Fibroblast of lung (primary cell): ENCODE measurements at regions not wholly inside any gene's neighbourhood (a gene's known extent, or its start where the extent isn't known, plus 50 kb on each side); places are given as distances from the start of the nearest gene placed in this dataset.
A peak's percentile ranks its signal among the peaks of the same experiment; 100 is the strongest.

Experiments
- DNase-seq, 2 donors: peaks; one replicate each; pipeline versions ENCODE4 v3.0.0 to v3.0.0-alpha.2; 2010; ENCODE audit warnings: low read depth in 2 of 2
- H2AFZ ChIP-seq: 2 replicates; pipeline ENCODE4 v1.5.1; 2012; ENCODE audit warnings: low read length, control low read depth, inconsistent platforms
- H3K27ac ChIP-seq: 2 replicates; pipeline ENCODE4 v1.5.1; 2011; ENCODE audit warnings: low read length, control low read depth; ENCODE audit not compliant: insufficient read depth
- H3K27me3 ChIP-seq: 2 replicates; pipeline ENCODE4 v1.5.1; 2011; ENCODE audit warnings: mild to moderate bottlenecking, low read length; ENCODE audit not compliant: control insufficient read depth, insufficient read depth
- H3K36me3 ChIP-seq: 2 replicates; pipeline ENCODE4 v1.5.1; 2011; ENCODE audit warnings: low read length; ENCODE audit not compliant: control insufficient read depth, insufficient read depth
- H3K4me1 ChIP-seq: 2 replicates; pipeline ENCODE4 v1.5.1; 2011; ENCODE audit warnings: low read length; ENCODE audit not compliant: control insufficient read depth, insufficient read depth; ENCODE audit errors: extremely low read depth
- H3K4me2 ChIP-seq: 2 replicates; pipeline ENCODE4 v1.5.1; 2011; ENCODE audit warnings: low read length, control low read depth; ENCODE audit not compliant: insufficient read depth; ENCODE audit errors: extremely low read depth
- H3K4me3 ChIP-seq, 4 experiments: fragments of 200-600 bp in 1 of 4; sonication (generic) in 1 of 4; replicated peaks in 1 of 4; 2 replicates each; pipeline ENCODE4 v1.5.1; 2011 to 2016; ENCODE audit warnings: low read length in 4 of 4, low read depth in 3 of 4, mild to moderate bottlenecking in 3 of 4, control low read depth in 2 of 4, inconsistent platforms in 1 of 4, mixed read lengths in 1 of 4; ENCODE audit not compliant: insufficient read depth in 1 of 4; ENCODE audit errors: control extremely low read depth in 1 of 4
- H3K79me2 ChIP-seq: 2 replicates; pipeline ENCODE4 v1.5.1; 2012; ENCODE audit warnings: mild to moderate bottlenecking, low read length, inconsistent platforms; ENCODE audit not compliant: control insufficient read depth, insufficient read depth
- H3K9ac ChIP-seq: 2 replicates; pipeline ENCODE4 v1.5.1; 2011; ENCODE audit warnings: mild to moderate bottlenecking, low read length, control low read depth; ENCODE audit not compliant: insufficient read depth
- H3K9me3 ChIP-seq: 2 replicates; pipeline ENCODE4 v1.5.1; 2012; ENCODE audit warnings: low read depth, low read length; ENCODE audit not compliant: control insufficient read depth, insufficient read depth
- H4K20me1 ChIP-seq: 2 replicates; pipeline ENCODE4 v1.5.1; 2011; ENCODE audit warnings: low read length; ENCODE audit not compliant: control insufficient read depth, insufficient read depth; ENCODE audit errors: extremely low read depth
- CTCF ChIP-seq, 2 donors: IDR thresholded peaks in 1 of 2; conservative IDR thresholded peaks in 1 of 2; 1 replicate in 1 of 2; 2 replicates in 1 of 2; pipeline ENCODE4 v1.5.1; 2011 to 2012; ENCODE audit warnings: low read length in 2 of 2, control low read depth in 1 of 2, inconsistent platforms in 1 of 2, low read depth in 1 of 2, mild to moderate bottlenecking in 1 of 2
- EZH2 ChIP-seq: IDR thresholded peaks from 2 replicates; pipeline ENCODE4 v1.5.1; 2012; ENCODE audit warnings: low read length, control low read depth, mild to moderate bottlenecking; ENCODE audit errors: missing control alignments

GRCh38 chr2:161028581-161028980 lies 131.6 kb upstream of the TANK start:
- TF ChIP-seq EZH2 = no peak
- TF ChIP-seq CTCF (conservative IDR thresholded peaks at IDR 0.05 in 1 of 2, IDR thresholded peaks at IDR 0.05 in 1 of 2; ENCODE audit: low read depth in 1 of 2, low read length in 2 of 2) = no peak
- Histone ChIP-seq H2AFZ (no peak overlapping the region), H3K27ac (no peak overlapping the region), H4K20me1 (no peaks in the 10 kb centered on the region), H3K4me1 (peaks cover 13% of the 10 kb centered on the region), H3K4me2 (no peak overlapping the region), H3K9ac (no peak overlapping the region), H3K79me2 (no peaks in the 10 kb centered on the region), H3K4me3 (no peak overlapping the region), H3K27me3 (no peaks in the 10 kb centered on the region), H3K36me3 (no peaks in the 10 kb centered on the region), H3K9me3 (no peaks in the 10 kb centered on the region)
- no peak for DNase-seq

GRCh38 chr2:161029321-161029720 lies 130.9 kb upstream of the TANK start:
- Histone ChIP-seq H3K4me1 (peaks cover 13% of the 10 kb centered on the region), H3K27me3 (no peaks in the 10 kb centered on the region), H3K27ac (no peak overlapping the region), H4K20me1 (no peaks in the 10 kb centered on the region), H3K9ac (no peak overlapping the region), H2AFZ (no peak overlapping the region), H3K79me2 (no peaks in the 10 kb centered on the region), H3K9me3 (no peaks in the 10 kb centered on the region), H3K4me3 (no peak overlapping the region), H3K4me2 (no peak overlapping the region), H3K36me3 (no peaks in the 10 kb centered on the region)
- DNase-seq = no peak
- TF ChIP-seq EZH2 = no peak

GRCh38 chr2:161030260-161031063 lies 129.8 kb upstream of the TANK start:
- Histone ChIP-seq H3K27me3 (no peaks in the 10 kb centered on the region), H2AFZ (peak overlapping the region; percentile 48), H3K79me2 (no peaks in the 10 kb centered on the region), H3K27ac (peak overlapping the region; percentile 86), H3K4me1 (peaks cover 13% of the 10 kb centered on the region), H3K9ac (no peak overlapping the region), H3K36me3 (no peaks in the 10 kb centered on the region), H3K4me2 (peak overlapping the region; percentile 42), H3K4me3 (peak overlapping the region in 1 of 4 experiments; percentile 18), H4K20me1 (no peaks in the 10 kb centered on the region), H3K9me3 (no peaks in the 10 kb centered on the region)
- DNase-seq = peak; percentile 99
- no peak for TF ChIP-seq EZH2
- TF ChIP-seq CTCF (conservative IDR thresholded peaks at IDR 0.05 in 1 of 2, IDR thresholded peaks at IDR 0.05 in 1 of 2; ENCODE audit: low read depth in 1 of 2, low read length in 2 of 2) = no peak
